HG03571 (cell line): ENCODE measurements at regions not wholly inside any gene's neighbourhood (a gene's known extent, or its start where the extent isn't known, plus 50 kb on each side); places are given as distances from the start of the nearest gene placed in this dataset.

Experiments
- ATAC-seq: cut with Tn5 transposase; IDR thresholded peaks from one replicate; pipeline ENCODE4 v1.9.1; 2021; ENCODE audit not compliant: unreplicated experiment

- ATAC-seq, result no peak
Observed at GRCh38 chr13:58869566-58869965, 1238.0 kb downstream of the PCDH17 start.

GRCh38 chr13:58876473-58876872, 1244.9 kb downstream of the PCDH17 start:
- no peak for ATAC-seq

GRCh38 chr13:58879114-58879513, 1247.6 kb downstream of the PCDH17 start:
- no peak for ATAC-seq

GRCh38 chr13:58882516-58882915, 1251.0 kb downstream of the PCDH17 start:
- ATAC-seq, result no peak

GRCh38 chr13:58883405-58883804, 1251.9 kb downstream of the PCDH17 start:
- ATAC-seq, result no peak

GRCh38 chr13:58884353-58885209, 1253.0 kb downstream of the PCDH17 start:
- ATAC-seq, result no peak

- ATAC-seq, result no peak
Observed at GRCh38 chr13:58889474-58889873, 1257.9 kb downstream of the PCDH17 start.

GRCh38 chr13:58893396-58893795, 1261.9 kb downstream of the PCDH17 start:
- ATAC-seq, result no peak

GRCh38 chr13:58906329-58907007, 1257.3 kb downstream of the DIAPH3 start:
- no peak for ATAC-seq

- ATAC-seq, result no peak
Observed at GRCh38 chr13:58907347-58907746, 1256.4 kb downstream of the DIAPH3 start.

- no peak for ATAC-seq
Observed at GRCh38 chr13:58908019-58908679, 1255.6 kb downstream of the DIAPH3 start.

- no peak for ATAC-seq
Observed at GRCh38 chr13:58919551-58919950, 1244.2 kb downstream of the DIAPH3 start.

- ATAC-seq, result no peak
Observed at GRCh38 chr13:58921129-58921528, 1242.6 kb downstream of the DIAPH3 start.

- ATAC-seq, result no peak
Observed at GRCh38 chr13:58926858-58927257, 1236.9 kb downstream of the DIAPH3 start.

GRCh38 chr13:58933475-58933874, 1230.3 kb downstream of the DIAPH3 start:
- ATAC-seq, result no peak

GRCh38 chr13:58935689-58936088, 1228.0 kb downstream of the DIAPH3 start:
- ATAC-seq, result no peak

GRCh38 chr13:58946274-58946673, 1217.5 kb downstream of the DIAPH3 start:
- no peak for ATAC-seq

GRCh38 chr13:58949646-58950045, 1214.1 kb downstream of the DIAPH3 start:
- ATAC-seq, result no peak

GRCh38 chr13:58950911-58951310, 1212.8 kb downstream of the DIAPH3 start:
- ATAC-seq, result no peak

GRCh38 chr13:58953638-58954037, 1210.1 kb downstream of the DIAPH3 start:
- peak; percentile 89 for ATAC-seq

- peak; percentile 53 for ATAC-seq
Observed at GRCh38 chr13:58955546-58956385, 1208.0 kb downstream of the DIAPH3 start.
